Endothelial cell of hepatic sinusoid (primary cell): ENCODE measurements at regions not wholly inside any gene's neighbourhood (a gene's known extent, or its start where the extent isn't known, plus 50 kb on each side); places are given as distances from the start of the nearest gene placed in this dataset.
"Not testable (repeated sequence)": the region's sequence is repeated elsewhere in the genome, so short reads cannot be mapped to it uniquely, and the experiment has no call there.

Experiments
- in situ Hi-C: cut with HindIII; loops from 2 replicates; pipeline ENCODE4 v1.10.0; 2017; ENCODE audit warnings: low sequenced_read_pairs

GRCh38 chr6:15906420-15907016, 222.4 kb upstream of the MYLIP start:
- in situ Hi-C loops, result no loop called here

- in situ Hi-C loops, result no loop called here
These were observed 223.1 kb upstream of the MYLIP start for GRCh38 chr6:15905488-15906419.

GRCh38 chr6:15904651-15905376, 224.1 kb upstream of the MYLIP start:
- in situ Hi-C loops, result no loop called here

- in situ Hi-C loops, result no loop called here
These were observed 227.5 kb upstream of the MYLIP start for GRCh38 chr6:15901141-15902115.

- in situ Hi-C loops, result no loop called here
These were observed 230.2 kb upstream of the MYLIP start for GRCh38 chr6:15898693-15899092.

- in situ Hi-C loops, result no loop called here
These were observed 231.6 kb upstream of the MYLIP start for GRCh38 chr6:15897063-15897876.

GRCh38 chr6:15894973-15895725, 232.3 kb upstream of the DTNBP1 start:
- in situ Hi-C loops, result no loop called here

- in situ Hi-C loops, result no loop called here
These were observed 230.9 kb upstream of the DTNBP1 start for GRCh38 chr6:15893556-15894253.

- in situ Hi-C loops, result no loop called here
These were observed 229.5 kb upstream of the DTNBP1 start for GRCh38 chr6:15892369-15892768.

GRCh38 chr6:15888798-15889772, 226.3 kb upstream of the DTNBP1 start:
- in situ Hi-C loops, result no loop called here

- in situ Hi-C loops, result no loop called here
These were observed 224.9 kb upstream of the DTNBP1 start for GRCh38 chr6:15887491-15888461.

GRCh38 chr6:15885624-15886023, 222.8 kb upstream of the DTNBP1 start:
- in situ Hi-C loops, result no loop called here

GRCh38 chr6:15883593-15883992, 220.8 kb upstream of the DTNBP1 start:
- in situ Hi-C loops, result not testable (repeated sequence)

- in situ Hi-C loops, result no loop called here
These were observed 220.1 kb upstream of the DTNBP1 start for GRCh38 chr6:15882915-15883314.

- in situ Hi-C loops, result no loop called here
These were observed 219.5 kb upstream of the DTNBP1 start for GRCh38 chr6:15882345-15882744.

- in situ Hi-C loops, result no loop called here
These were observed 218.3 kb upstream of the DTNBP1 start for GRCh38 chr6:15881150-15881549.
